ENCODE measurements at regions not wholly inside any gene's neighbourhood (a gene's known extent, or its start where the extent isn't known, plus 50 kb on each side); places are given as distances from the start of the nearest gene placed in this dataset.

DNA sequence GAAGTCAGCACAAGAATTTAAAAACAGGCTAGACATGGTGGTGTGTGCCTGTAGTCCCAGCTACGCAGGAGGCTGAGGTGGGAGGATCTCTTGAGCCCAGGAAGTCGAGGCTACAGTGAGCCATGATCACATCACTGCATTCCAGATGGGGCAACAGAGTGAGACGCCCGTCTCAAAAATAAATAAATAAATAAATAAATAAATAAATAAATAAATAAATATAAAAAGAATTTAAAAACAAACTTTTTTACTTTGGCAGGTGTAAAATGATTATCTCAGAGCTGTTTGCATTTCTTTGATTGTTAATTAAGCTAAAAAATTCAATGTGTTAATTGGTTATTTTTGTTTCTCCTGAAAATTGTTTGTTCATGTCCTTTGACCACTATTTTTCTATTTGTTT lies 97.5 kb upstream of the RPS6KA3 start:
- no peak for TF ChIP-seq FOXM1 (IDR thresholded peaks at IDR 0.05; ENCODE audit: borderline replicate concordance)
- TF ChIP-seq BHLHE40 (IDR thresholded peaks at IDR 0.05; ENCODE audit: borderline replicate concordance), result no peak
- no peak for TF ChIP-seq SP1 (IDR thresholded peaks at IDR 0.05)
- TF ChIP-seq ZNF384 (IDR thresholded peaks at IDR 0.05), result no peak
- TF ChIP-seq, protein P1, sequence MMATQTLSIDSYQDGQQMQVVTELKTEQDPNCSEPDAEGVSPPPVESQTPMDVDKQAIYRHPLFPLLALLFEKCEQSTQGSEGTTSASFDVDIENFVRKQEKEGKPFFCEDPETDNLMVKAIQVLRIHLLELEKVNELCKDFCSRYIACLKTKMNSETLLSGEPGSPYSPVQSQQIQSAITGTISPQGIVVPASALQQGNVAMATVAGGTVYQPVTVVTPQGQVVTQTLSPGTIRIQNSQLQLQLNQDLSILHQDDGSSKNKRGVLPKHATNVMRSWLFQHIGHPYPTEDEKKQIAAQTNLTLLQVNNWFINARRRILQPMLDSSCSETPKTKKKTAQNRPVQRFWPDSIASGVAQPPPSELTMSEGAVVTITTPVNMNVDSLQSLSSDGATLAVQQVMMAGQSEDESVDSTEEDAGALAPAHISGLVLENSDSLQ (IDR thresholded peaks at IDR 0.05), result no peak
